HepG2 (cell line): ENCODE measurements at regions not wholly inside any gene's neighbourhood (a gene's known extent, or its start where the extent isn't known, plus 50 kb on each side); places are given as distances from the start of the nearest gene placed in this dataset.

Source experiments
- CHD2 ChIP-seq: IDR thresholded peaks from 2 replicates; pipeline ENCODE4 v1.6.1; 2011; ENCODE audit warnings: low read depth, low read length, improper control_type of control experiment
- MYC ChIP-seq: sonication (generic); formaldehyde crosslinking; IDR thresholded peaks from 2 replicates; pipeline ENCODE4 v1.9.0; 2021; ENCODE audit warnings: missing genetic modification reagents, borderline replicate concordance
- POGZ ChIP-seq: sonication (generic); formaldehyde crosslinking; IDR thresholded peaks from 2 replicates; pipeline ENCODE4 v1.4.0; 2020; ENCODE audit warnings: mild to moderate bottlenecking, missing genetic modification reagents
- POLR2A ChIP-seq, 2 experiments: IDR thresholded peaks; 2 replicates each; pipeline ENCODE4 v1.6.1; 2011; ENCODE audit warnings: low read depth in 2 of 2, low read length in 2 of 2, mild to moderate bottlenecking in 1 of 2, moderate library complexity in 1 of 2; ENCODE audit not compliant: insufficient read depth in 1 of 2
- TF ChIP-seq, protein P1 (sequence below): sonication (generic); formaldehyde crosslinking; IDR thresholded peaks from 2 replicates; pipeline ENCODE4 v1.5.1; 2020; ENCODE audit warnings: missing genetic modification reagents, mild to moderate bottlenecking, borderline replicate concordance
- TF ChIP-seq, protein P2 (sequence below), 2 experiments: IDR thresholded peaks; 2 replicates each; pipeline ENCODE4 v1.6.1; 2011 to 2012; ENCODE audit warnings: low read length in 2 of 2, borderline replicate concordance in 1 of 2, low read depth in 1 of 2, mild to moderate bottlenecking in 1 of 2, moderate library complexity in 1 of 2
- TF ChIP-seq, protein P3 (sequence below): sonication (generic); formaldehyde crosslinking; IDR thresholded peaks from 2 replicates; pipeline ENCODE4 v1.4.0; 2020; ENCODE audit warnings: missing genetic modification reagents

DNA sequence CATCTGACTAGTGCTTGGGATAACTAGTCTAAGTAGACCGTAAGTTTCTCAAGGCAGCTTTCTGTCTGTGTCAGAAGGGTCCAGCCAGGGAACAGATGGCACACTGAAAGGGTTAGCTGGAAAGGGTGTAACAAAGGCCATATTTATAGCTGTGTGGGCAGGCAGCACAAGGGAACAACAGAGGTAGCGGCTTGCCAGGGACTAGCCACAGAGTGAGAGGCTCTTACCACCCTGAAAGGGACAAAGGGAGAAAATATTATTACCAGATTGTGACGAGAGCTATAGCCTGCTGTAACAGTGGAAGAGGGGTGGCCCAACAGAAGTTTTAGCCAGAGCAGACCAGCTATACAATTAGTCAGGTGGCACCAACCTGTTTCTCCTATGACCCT lies 129.4 kb downstream of the CCDC34 start:
- TF ChIP-seq, protein P1, sequence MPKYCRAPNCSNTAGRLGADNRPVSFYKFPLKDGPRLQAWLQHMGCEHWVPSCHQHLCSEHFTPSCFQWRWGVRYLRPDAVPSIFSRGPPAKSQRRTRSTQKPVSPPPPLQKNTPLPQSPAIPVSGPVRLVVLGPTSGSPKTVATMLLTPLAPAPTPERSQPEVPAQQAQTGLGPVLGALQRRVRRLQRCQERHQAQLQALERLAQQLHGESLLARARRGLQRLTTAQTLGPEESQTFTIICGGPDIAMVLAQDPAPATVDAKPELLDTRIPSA (CRISPR knock-in tag): no peak
- TF ChIP-seq POLR2A (IDR thresholded peaks at IDR 0.05; ENCODE audit: insufficient read depth in 1 of 2, low read depth in 2 of 2, low read length in 2 of 2) (no peak), MYC (no peak), POGZ (CRISPR knock-in tag) (no peak), CHD2 (no peak)
- TF ChIP-seq, protein P2, sequence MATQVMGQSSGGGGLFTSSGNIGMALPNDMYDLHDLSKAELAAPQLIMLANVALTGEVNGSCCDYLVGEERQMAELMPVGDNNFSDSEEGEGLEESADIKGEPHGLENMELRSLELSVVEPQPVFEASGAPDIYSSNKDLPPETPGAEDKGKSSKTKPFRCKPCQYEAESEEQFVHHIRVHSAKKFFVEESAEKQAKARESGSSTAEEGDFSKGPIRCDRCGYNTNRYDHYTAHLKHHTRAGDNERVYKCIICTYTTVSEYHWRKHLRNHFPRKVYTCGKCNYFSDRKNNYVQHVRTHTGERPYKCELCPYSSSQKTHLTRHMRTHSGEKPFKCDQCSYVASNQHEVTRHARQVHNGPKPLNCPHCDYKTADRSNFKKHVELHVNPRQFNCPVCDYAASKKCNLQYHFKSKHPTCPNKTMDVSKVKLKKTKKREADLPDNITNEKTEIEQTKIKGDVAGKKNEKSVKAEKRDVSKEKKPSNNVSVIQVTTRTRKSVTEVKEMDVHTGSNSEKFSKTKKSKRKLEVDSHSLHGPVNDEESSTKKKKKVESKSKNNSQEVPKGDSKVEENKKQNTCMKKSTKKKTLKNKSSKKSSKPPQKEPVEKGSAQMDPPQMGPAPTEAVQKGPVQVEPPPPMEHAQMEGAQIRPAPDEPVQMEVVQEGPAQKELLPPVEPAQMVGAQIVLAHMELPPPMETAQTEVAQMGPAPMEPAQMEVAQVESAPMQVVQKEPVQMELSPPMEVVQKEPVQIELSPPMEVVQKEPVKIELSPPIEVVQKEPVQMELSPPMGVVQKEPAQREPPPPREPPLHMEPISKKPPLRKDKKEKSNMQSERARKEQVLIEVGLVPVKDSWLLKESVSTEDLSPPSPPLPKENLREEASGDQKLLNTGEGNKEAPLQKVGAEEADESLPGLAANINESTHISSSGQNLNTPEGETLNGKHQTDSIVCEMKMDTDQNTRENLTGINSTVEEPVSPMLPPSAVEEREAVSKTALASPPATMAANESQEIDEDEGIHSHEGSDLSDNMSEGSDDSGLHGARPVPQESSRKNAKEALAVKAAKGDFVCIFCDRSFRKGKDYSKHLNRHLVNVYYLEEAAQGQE (IDR thresholded peaks at IDR 0.05; ENCODE audit: borderline replicate concordance in 1 of 2, low read depth in 1 of 2, low read length in 2 of 2): no peak
- TF ChIP-seq, protein P3, sequence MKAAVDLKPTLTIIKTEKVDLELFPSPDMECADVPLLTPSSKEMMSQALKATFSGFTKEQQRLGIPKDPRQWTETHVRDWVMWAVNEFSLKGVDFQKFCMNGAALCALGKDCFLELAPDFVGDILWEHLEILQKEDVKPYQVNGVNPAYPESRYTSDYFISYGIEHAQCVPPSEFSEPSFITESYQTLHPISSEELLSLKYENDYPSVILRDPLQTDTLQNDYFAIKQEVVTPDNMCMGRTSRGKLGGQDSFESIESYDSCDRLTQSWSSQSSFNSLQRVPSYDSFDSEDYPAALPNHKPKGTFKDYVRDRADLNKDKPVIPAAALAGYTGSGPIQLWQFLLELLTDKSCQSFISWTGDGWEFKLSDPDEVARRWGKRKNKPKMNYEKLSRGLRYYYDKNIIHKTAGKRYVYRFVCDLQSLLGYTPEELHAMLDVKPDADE (CRISPR knock-in tag): no peak
